Activated T-cell treated with anti-CD3 and anti-CD28 coated beads for 1 hour (primary cell): ENCODE measurements at regions not wholly inside any gene's neighbourhood (a gene's known extent, or its start where the extent isn't known, plus 50 kb on each side); places are given as distances from the start of the nearest gene placed in this dataset.
"Not testable (repeated sequence)": the region's sequence is repeated elsewhere in the genome, so short reads cannot be mapped to it uniquely, and the experiment has no call there.

Experiments used
- DNase-seq: peaks from one replicate; pipeline ENCODE4 v3.0.0-alpha.2; 2020; ENCODE audit warnings: low read depth

DNA sequence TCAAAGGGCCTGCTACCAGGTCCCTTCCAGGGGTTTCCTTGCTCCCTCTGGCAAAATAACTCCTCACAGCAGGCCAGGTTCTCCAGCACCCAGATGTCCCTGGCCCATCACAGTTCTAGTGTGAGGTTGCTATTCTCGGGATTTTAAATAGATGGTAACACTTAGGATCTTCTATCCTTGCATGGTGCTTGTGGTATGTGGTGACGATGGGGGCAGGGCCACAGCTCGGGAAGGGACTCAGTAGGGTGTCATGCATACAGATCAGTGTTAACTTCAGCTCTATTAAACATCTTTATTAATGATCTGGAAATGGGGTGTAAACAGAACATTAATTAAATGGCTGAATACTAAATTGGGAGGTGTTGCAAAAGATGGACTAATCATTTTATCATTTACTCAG is 323.8 kb downstream of the QKI start:
- DNase-seq = no peak

DNA sequence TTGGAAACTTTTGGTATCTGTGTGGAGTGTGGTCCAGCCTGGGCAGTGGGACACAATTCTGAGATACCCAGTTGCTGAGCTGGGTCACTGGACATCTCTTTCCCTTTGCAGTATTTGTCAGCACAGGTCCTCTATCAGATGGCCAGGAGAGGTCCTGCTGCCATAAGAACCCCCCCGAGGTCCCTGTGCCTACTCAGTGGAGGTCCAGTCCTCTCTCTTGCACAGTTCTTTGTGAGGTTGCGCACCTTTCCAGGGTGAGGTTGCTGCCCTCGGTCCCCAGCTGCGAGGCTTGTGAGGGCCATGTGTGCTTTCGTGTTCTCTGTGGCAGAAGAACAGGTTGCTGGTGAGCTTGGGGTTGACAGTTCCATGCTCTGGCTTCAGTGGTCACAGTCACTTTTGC is 320.6 kb downstream of the QKI start:
- DNase-seq = no peak

DNA sequence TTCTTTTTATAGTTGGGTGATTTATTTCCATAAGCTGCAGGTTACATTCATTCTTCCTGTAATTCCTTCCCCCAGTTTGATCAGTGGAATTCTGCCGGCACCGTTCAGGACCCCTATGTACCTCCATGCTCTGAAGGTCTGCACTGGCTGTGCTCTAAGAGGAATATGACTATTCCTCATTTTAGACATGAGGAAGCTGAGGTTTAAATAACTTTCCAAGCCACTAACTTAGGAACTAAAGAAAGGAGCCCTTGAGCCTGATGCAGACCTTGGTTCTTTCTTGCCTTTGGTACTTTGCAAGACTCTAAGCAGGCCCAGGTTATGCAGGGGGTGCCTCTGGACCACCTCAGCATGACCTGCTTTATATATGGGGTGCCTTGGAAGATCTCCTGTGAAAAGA is 318.5 kb downstream of the QKI start:
- DNase-seq = no peak

DNA sequence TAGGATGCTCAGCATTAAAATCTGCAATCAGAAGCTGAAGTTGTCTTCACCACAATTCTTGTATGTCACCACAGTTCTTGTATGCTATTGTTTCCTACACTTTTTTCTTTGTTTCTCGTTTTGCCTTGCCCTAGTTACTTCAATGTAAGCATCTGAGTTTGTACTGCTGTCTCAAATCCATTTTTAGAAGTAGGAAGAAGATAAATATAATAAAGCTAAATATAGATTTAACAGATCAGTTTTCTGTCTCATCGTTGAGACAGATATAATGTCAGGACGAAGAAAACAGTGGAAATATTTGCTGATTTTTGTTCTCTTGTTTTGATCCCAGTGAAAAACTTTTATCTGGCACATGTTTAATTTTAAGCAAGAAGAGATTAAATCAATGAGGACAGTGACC is 318.0 kb downstream of the QKI start:
- no peak for DNase-seq

DNA sequence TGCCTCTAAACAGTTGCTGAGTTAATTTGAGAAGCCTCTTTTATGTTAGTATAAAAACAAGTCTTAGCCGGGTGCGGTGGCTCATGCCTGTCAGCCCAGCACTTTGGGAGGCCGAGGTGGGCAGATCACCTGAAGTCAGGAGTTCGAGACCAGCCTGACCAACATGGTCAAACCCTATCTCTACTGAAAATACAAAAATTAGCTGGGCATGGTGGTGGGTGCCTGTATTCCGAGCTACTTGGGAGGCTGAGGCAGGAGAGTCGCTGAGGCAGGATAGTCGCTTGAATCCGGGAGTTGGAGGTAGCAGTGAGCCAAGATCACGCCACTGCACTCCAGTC is 317.5 kb downstream of the QKI start:
- not testable (repeated sequence) for DNase-seq

DNA sequence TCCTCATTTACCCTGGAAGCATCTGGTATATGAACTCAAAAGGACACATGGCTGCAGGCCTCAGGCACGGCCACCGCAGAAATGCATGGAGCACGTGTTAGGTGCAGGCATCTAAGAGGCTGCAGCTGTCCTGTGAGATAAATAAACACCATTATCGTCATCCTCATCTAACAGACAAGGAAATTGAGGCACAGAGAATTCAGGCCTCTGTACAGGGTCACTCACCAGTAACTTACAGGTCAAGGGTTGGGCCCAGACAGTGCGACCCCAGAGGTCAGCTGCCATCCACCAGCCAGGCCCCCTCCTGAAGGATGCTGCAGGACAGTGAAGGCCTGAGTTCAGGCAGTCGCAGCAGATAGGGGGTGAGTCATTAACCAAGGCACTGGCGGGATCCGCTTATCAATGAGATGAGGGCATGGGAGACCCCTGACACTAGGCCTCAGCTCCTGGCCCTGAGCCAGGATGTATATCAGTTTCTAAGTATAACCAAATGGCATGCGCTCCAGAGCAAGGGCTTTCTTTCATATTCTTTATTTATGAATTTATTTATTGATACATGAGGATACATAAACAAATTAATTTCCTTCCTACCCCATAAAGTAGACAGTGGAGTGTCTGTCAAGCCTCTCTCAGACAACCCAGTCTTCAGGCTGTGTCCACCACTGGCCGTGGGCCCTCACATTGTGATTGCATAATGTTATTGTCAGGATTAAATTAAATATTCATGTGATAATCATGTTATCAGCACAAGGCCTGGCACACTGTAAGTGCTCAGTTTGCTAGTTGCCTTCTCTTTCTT is 316.9 kb downstream of the QKI start:
- no peak for DNase-seq

DNA sequence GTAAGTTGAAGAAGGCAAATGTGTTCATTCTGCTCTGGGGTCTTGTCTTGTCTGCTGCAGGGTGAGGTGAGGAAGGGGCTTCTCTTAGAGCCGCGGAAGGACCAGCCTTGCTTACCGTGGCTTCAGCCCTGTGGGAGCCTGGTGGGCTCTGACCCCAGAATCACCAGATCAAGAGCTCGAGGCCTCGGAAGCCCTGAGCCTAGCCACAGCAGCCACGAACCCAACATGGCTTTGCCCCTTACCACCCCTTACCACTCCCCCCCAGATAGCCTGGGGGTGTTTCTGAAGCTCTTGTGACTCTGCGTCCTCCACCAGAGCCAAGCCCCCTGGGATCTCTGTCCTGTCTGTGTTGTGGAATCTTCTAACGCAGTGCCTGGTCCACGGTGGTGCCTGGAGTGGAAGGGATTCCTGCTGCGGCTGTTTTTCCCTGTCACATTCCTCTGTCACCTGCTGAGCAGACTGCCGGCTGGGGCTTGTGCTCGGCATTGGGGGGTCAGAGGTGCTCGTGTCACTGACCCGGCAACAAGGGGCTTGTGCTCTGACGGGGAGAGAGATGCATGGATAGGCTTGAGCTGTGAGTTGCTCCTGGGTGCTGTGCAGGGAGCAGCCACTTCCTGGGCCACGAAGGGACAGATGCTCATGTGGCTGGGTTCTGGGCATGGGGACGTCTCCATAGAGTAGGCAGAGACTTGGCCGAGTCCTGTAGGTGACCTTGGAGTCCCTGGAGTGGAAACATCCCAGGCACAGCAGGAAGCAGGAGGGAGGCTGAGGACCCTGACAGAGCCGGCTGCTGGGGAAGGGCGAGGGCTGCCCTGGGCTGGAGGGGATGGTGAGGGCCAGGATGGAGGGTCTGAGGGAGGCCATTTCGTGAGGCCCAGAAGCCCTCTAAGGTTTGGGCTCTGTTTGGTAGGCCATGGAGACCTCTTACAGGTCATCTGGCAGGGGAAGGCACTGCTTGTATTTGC is 316.0 kb downstream of the QKI start:
- no peak for DNase-seq

DNA sequence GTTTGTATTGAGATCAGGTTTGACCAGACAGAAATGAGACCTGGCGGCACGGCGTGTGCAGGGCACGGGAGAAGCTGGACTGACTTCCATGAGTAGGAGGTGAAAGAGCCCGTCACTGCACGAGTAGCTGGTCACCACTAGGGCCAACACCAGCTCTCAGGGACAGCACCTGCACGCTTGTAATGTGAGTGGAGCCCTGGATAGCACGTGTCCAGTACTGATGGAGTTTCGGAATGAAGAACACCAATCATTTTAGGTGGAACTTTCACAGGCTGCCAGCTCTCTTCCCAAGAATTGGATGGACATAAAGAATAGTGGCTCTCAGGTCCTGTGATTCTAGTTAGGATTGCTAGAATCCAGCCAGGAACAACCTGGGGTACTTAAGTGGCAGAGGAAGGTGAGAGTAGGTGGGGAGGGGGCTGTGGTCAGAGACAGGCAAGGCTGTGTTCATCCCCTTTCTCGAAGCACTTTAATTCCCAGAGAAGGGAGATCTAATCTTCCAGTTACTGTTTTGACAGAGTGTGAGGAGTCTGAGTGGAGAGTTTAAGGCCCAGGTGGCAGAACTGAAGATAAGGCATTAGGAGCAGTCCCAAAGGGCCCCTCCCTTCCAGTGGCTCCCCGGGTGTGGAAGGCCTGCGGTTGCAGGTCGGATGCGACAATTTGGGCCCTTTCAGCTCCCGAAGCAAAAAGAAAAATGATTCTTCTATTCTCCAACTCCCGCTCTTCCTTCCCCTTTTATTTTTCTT is 314.8 kb downstream of the QKI start:
- no peak for DNase-seq

DNA sequence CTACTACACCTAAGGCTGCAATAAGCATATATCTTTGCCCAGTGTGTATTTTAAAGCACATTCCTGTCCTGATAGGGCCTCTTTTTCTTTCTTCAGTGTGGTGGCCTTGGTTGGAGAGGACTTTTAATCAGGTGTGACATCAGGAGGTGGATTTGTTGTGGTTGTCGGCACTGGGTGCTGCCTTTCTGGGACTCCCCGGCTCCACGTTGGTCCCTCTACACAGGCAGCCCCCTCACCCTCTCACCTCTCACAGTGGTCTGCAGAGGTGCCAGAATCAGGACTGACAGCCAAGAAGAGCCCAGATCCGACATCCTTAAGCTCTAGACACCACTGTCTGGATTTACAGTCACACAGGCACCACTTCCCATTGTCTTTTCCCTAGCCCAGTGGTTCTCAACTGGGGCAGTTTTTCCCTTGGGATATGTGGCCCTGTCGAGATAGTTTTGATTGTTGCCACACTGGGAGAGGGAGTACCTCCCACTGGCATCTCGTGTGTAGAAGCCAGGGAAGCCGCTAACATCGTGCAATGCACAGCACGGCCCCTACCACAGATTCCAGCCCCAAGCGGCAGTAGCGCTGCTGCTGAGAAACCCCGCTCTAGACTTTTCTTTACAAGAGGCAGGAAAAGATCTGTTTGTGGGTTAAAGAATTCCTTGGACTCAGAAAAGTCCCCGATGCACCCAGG is 314.1 kb downstream of the QKI start:
- DNase-seq = no peak

DNA sequence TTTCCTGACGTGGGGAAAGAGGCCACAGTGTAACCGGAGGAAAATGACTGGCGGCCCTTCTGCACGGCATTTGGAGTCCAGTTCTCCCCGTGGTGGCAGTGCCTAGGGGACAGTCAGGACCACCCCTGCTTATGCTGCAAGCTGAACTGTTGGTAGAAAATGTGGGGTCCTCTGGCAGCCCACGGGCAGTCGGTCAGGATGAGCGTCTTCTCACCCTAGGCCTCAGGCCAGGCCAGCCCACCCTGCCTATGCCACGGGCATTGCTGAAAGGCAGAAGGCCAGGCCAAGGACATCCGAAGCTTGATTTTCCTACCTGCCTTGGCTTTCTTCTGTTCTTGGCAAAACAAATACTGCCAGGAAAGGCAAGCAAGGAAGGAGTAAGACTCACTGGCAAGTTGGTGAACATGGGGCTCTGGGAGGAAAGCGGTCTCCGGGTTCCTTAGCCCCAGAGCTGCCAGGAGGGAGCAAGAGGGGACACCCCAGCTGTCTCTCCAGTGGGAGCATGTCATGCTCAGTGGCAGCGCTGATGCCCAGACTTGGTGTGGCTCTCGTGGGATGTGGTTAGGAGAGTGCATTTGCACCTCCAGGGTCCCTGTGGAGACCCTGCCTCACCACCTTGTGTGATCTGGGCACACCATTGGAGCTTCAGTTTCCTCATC is 311.6 kb downstream of the QKI start:
- DNase-seq = no peak

DNA sequence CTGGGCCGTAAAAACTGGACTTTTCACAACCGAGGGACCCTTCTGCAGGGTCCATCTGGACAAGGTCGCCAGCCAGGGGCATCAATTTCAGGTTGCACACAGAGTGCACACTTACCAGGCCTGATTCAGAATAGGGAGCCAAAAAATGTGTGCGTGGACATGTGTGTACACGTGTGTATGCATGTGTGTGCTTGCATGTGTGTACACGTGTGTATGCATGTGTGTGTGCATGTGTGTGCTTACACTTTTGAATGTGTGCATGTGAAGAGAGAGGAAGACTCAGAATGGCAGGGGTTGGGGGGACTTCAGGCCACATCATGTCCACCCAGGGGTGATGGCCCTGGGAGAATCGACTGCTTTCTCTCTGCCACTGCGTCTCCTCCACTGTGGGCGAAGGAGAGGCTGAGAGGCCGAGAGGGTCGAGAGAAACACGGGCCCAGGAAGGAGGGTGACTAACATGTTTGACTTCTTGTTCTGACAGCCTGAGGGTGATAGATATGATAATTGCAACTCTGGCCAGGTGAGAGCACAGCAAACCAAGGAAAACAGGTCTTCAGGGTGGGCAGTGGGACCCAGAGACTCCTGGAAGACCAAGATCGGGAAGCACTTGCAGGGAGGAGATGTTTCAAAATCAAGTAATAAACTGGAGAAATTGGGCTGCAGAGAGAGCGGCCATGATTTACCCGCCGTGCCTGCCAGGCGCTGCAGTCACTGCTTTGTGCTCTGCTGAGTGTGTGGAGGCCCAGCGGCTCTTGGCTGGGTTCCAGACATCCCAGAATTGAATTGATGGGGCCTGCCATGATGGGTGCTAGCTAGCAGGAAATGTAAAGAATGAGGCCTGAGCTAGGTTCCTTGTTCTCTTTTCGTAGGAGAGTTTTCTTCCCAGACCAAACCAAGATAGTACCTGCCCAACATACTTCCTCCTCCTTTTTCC is 310.8 kb downstream of the QKI start:
- no peak for DNase-seq

DNA sequence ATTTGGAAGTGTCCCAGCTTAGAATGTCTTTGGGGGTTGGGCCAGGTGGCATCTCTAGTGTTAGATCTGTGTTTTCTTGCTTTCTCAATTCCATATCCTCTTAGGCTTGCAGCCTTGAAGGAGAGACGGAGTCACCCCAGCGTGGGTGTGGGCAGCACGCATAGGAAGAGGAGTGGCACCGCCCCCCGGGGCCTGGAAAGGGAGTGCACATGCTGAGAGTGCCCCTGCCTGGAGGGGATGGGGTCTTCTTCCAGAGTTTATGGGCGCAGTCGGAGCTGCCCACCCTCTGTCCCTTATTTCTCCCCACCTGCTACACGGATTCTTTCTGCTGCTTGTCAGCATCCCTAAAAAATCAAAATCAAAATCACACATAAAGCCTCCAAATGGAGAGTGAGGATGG is 309.7 kb downstream of the QKI start:
- DNase-seq = no peak

DNA sequence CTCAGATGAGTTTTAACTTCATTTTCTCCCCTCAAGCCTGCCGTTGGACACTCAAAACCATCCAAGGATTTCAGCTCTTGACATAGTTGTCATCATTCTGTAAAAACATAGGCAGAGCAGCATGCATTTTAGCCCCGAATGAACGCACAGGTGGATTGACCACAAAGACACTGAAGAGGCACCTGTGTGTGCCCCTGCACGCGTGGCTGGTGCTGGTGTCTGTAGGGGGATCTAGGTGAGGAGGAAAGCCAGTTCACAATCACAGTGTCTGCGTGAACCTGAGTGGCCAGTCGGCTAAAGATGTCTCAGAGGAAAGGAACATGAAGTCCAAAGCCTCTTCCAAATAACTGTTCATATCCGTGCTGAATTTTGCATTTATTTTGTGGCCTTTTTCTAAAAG is 309.2 kb downstream of the QKI start:
- no peak for DNase-seq

DNA sequence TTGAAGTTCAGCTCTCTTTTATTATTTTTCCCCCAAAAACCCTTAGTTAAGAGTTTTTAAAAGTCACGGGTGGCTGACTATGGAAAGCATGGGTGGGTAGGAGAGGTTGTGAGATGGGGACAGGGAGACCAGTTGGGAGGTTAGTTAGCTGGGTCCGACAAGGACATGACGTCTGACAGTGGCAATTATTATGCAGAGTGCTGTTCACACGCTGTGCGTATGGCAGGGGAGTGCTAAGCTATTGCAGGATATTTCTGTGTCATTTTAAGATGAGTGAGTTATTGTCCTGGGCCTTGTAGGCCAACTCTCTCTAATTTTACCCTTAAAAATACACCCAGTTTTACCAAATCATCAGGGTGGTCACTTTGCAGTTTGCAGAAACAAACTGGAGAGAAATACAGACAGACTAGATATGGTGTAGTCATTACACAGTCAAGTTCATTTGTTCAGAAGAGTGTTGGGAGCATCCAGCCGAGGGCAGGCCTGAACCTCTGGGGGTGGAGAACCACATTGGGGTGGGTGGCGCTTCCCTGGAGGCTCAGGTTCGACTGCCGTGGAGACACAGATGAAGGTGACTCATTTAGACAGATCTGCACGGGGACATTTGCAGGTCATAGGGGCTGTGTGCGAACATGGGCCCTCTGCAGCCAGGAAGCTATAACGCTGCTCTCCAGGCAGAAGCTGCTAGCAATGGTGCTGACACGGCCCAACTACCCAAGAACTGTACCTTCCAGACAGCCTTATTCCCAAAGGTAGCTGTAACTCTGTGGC is 307.6 kb downstream of the QKI start:
- no peak for DNase-seq

DNA sequence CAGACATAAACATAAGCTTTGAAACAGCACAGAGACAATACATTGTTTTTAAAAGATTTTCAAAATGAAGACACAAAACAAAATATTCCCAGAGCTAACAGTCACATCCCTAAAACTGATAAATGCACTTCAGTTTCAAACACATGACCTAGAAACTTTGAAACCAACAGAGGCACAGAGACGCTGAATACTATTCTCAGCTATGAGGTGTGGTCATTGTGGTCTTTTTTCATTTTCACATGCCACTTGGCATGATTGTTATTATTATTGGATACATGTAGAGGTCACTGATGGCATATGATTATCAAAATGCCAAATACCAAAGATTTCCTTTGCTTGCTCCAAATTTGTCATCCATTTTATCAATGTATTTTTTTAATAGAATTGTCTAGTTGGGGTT is 306.9 kb downstream of the QKI start:
- DNase-seq = no peak

DNA sequence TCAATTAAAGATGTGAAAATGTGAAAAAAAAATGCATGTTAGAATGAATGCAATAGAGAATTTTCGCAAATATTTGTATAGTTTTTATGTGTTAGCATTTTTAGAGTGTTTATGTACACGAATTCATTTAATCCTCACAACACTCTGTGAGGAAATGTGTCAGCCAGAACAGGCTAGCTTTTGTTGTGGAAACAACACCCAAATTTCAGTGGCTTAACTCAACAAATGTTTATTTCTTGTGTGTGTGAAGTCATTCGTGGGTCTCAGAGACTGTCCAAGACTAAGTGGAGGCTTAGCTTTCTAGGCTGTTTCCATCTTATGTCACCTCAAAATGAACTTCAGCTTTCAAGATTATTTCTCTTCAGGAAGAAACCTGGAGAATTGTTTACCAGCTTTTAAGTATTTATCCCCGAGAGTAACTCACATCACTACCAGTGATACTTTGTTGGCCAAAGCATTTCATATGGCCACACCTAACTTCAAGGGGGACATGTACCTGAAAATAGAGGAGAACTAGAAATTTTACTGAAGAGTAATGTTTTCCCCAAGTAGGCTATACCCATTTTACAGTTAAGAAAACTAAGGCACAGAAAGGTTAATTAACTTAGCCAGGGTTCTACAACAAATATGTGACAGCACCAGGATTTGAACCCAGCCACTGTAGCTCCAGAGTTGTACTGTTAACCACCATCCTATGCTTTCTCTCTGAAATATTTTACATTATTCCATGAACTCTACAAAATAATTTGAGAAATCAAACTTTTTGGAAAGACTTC is 306.1 kb downstream of the QKI start:
- no peak for DNase-seq

DNA sequence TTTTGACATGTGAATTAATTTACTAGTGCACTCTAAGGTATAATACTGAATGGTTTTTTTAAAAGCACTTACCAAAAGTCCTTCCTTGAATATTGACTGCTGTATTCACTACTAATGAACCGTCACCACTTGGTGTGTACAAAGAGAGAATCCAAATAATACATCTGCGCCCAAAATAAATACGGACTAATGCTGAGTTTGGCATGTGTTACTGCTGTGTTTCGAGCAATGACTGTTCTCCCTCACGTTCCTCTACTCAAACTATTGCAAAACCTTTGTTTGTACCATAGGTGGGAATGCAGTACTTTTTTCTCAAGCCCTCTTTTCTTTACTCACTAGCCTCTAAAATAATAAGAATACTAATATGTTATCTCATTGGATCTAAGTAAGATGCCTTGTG is 305.5 kb downstream of the QKI start:
- DNase-seq = no peak

DNA sequence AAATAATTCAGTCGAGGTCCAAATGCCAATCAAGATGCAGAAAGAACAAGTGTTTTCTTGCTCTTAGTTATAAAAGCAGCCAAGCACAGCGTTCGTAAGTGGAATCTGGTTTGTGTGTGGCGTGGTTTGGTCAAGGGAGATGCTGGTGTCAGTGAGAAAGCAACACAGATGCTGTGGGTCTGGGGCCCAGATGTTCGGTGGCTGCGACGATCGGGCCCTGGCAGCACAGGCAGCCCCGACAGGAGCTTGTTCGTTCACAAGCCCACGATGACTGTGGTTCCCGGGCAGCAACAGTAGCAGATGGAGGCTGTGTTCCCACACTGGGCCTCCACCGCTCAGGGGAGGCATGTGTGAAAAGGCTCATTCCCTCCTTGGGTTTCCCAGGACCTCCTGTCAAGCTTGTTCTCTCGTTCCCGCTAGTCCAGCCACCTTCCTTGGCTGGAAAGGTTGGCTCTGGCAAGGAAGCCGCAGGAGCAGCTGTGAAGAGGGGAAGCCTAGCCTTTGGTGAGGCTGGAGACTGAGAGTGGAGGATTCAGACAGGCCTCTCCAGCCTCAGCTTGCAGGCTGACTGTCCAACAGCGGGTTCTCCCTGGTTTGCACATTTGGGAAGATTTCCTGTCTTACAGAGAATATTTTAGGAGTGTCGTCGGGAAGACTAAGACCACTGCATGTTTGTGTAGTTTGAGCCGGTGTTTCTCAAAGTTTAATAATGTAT is 304.7 kb downstream of the QKI start:
- DNase-seq = no peak
